ENCODE measurements at regions not wholly inside any gene's neighbourhood (a gene's known extent, or its start where the extent isn't known, plus 50 kb on each side); places are given as distances from the start of the nearest gene placed in this dataset.

GRCh38 chr13:48891586-48891985 is 84.1 kb upstream of the FNDC3A start:
- peak; percentile 43 for DNase-seq (ENCODE audit: low spot score)

DNA sequence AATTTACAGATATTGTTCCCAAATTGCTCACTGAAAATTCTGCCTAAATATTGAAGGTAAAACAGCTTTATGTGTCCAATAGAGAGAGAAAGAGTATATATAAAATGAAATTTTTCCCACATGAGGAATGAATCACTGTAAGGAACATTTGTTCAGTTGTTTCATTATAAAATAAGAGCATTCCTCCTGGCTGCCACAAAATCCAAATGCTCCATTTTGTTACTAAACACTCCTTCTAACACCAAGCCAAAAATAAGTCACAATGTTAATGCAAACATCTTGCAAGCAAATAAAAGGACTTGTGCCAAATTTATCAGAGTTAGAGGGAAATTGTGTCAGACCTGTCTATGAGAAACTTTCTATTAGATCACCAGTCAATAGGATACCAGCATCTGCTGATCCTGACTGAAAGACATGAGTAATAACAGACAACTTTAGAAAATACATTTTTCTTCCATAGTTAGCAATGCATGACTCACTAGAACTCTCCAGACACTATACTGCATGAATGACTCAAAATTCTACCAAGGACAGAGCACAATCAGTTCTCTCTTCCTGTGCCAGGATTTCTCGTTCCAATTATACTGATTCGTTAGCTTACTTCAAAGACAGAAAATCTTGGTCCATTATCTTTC is 83.5 kb upstream of the FNDC3A start:
- peak; percentile 77 for DNase-seq (ENCODE audit: low spot score)

GRCh38 chr13:48892688-48893075 is 83.0 kb upstream of the FNDC3A start:
- no peak for DNase-seq (ENCODE audit: low spot score)

GRCh38 chr13:48896312-48896711 is 79.4 kb upstream of the FNDC3A start:
- peak; percentile 29 for DNase-seq (ENCODE audit: low spot score)

DNA sequence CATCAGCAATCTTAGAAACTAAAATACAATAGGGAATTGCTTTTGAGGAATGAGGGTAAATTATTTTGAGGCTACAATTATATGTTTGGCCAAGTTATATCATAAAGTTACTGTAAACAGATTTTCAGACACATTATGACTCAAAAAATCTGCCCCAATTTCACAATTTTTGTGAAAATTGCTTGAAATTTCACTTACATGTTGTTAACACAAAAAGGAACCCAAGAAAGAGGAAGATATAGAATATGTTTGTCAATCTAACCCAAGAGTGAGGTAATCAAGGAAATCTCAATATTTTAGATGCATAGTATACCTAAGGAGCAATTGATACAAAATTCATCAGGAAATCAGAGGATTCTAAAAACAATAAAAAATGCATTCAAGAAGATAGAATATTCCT is 73.9 kb upstream of the FNDC3A start:
- DNase-seq (ENCODE audit: low spot score), result no peak

DNA sequence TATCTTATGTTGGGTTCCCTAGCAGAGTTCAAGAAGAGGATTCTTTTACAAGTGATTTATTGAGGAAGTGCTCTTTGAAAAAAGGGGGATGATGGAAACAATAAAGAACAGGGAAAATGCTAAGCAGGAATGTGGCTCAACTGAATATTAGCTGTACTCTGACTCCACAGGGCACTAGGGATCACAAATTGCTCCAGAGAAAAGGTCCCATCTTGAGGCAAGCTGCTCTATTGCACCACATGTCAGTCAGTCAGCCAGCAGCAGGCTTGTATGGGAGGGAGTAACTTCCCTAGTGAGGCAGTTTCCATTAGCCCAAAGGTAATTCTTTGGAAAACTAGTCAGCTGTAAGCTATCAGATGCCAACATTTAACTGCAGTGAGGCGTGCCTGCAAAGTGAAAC is 73.3 kb upstream of the FNDC3A start:
- no peak for DNase-seq (ENCODE audit: low spot score)

DNA sequence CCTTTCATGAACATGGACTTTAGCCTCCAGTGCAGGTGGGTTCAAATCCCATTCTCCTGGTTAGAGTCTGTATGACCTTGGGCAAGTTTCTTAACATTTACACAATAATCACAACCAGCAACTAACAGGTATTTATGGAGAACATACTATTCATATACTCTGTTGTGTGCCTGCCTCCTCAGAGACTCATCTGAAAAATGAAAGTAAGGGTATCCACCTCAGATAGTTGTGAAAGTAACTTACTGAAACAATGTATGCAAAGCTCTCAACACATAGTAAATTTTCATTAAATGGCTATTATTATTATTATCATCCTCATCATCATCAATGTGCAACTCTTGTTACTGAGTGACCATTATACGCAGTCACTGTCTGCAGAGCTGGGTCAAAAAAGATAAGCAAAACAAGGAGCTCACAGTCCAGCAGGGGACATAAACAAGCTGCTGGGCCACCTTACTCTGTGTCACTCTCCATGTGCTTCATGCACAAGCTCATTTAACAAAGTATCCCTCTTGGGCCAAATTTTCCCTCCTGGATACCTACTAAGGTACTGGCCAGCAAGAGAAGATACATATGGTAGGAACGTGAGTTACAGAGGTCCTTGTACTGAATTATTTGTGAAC is 70.9 kb upstream of the FNDC3A start:
- DNase-seq (ENCODE audit: low spot score), result no peak

- no peak for DNase-seq (ENCODE audit: low spot score)
Observed at GRCh38 chr13:48906200-48906599, 69.5 kb upstream of the FNDC3A start.

DNA sequence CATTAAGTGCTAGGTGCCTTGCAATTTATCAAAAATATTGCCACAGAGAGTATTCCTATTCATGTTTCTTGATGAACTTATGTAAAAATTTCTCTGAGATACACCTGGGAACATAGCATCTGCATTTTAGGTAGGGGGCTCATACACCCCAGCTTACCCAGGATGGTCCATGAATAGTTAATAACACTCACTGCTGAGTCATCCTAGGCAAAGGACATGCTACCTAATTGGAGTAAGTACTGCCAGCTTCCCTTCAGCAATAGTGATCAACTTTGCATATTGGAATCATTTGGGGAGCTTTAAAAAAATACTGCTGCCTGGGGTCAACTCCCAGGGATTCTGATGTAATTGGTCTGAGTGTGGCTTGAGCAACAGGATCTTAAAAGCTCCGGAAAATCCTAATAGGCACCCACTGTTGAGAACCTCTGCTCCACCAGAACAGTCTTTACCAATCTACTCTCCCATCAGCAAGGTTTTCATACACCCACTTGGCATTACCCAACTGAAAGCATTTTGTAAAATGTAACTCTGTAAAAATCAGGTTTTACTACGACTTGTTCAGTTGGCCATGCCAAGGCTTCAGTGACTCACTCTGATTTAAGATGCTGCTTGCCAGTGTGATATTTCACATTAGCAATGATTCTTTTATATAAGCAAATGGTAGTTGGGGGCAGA is 67.2 kb upstream of the FNDC3A start:
- DNase-seq (ENCODE audit: low spot score), result no peak

DNA sequence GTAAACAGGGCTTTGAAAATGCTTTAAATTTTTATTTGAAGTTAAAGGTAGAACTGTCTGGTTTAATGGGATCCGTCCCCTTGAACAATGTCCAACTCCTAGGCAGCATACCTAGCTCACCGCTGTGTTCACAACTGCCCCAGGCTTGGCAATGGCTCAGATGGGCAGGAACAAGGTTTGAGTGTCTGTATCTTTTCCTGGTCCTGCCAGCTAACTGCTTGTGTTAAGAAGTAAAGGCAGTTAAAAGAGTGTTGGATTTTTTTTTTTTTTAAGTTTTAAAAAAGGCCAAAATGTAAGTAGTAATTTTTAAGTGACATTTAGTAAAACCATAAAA is 66.7 kb upstream of the FNDC3A start:
- peak; percentile 49 for DNase-seq (ENCODE audit: low spot score)

- DNase-seq (ENCODE audit: low spot score), result no peak
Observed at GRCh38 chr13:48910686-48911085, 65.0 kb upstream of the FNDC3A start.

- no peak for DNase-seq (ENCODE audit: low spot score)
Observed at GRCh38 chr13:48919751-48920150, 56.0 kb upstream of the FNDC3A start.

DNA sequence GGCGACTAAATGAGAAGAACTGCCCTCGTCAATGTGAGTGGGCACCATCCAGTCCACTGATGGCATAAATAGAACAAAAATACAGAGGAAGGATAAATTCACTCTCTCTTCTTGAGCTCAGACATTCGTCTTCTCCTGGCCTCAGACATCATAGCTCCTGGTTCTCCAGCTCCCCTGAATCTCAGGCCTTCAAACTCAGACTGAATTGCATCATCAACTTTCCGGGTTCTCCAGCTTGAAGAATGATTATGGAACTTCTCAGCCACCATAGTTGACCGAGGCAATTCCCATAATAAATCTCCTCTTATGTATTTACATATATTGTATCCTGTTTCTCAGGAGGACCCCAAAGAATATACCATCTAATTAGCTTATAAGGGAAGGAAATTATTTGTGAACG is 55.0 kb upstream of the FNDC3A start:
- no peak for DNase-seq (ENCODE audit: low spot score)

GRCh38 chr13:48923376-48923775 is 52.3 kb upstream of the FNDC3A start:
- DNase-seq (ENCODE audit: low spot score), result no peak

GRCh38 chr13:48925001-48925400 is 50.7 kb upstream of the FNDC3A start:
- no peak for DNase-seq (ENCODE audit: low spot score)

Measured in A172 (cell line).